RPMI8226 (cell line): ENCODE measurements at regions not wholly inside any gene's neighbourhood (a gene's known extent, or its start where the extent isn't known, plus 50 kb on each side); places are given as distances from the start of the nearest gene placed in this dataset.
"Not testable (repeated sequence)": the region's sequence is repeated elsewhere in the genome, so short reads cannot be mapped to it uniquely, and the experiment has no call there.

Source experiments
- DNase-seq: peaks from one replicate; pipeline ENCODE4 v3.0.0-alpha.2; 2015

- no peak for DNase-seq
Measured at GRCh38 chr17:71037386-71037785, 868.1 kb downstream of the KCNJ2 start.

- DNase-seq: no peak
Measured at GRCh38 chr17:71039391-71039790, 870.1 kb downstream of the KCNJ2 start.

- DNase-seq: no peak
Measured at GRCh38 chr17:71052971-71053370, 883.6 kb downstream of the KCNJ2 start.

GRCh38 chr17:71055128-71055527, 885.8 kb downstream of the KCNJ2 start:
- no peak for DNase-seq

- DNase-seq: no peak
Measured at GRCh38 chr17:71057448-71057847, 888.1 kb downstream of the KCNJ2 start.

- DNase-seq: no peak
Measured at GRCh38 chr17:71057938-71058337, 888.6 kb downstream of the KCNJ2 start.

- DNase-seq: no peak
Measured at GRCh38 chr17:71063127-71063526, 893.8 kb downstream of the KCNJ2 start.

GRCh38 chr17:71063559-71063958, 894.2 kb downstream of the KCNJ2 start:
- DNase-seq: no peak

- DNase-seq: no peak
Measured at GRCh38 chr17:71067669-71068407, 898.5 kb downstream of the KCNJ2 start.

- DNase-seq: no peak
Measured at GRCh38 chr17:71068408-71068750, 899.0 kb downstream of the KCNJ2 start.

- no peak for DNase-seq
Measured at GRCh38 chr17:71071041-71071440, 901.7 kb downstream of the KCNJ2 start.

GRCh38 chr17:71071837-71072236, 902.5 kb downstream of the KCNJ2 start:
- DNase-seq: no peak

GRCh38 chr17:71080937-71081336, 911.6 kb downstream of the KCNJ2 start:
- no peak for DNase-seq

GRCh38 chr17:71081666-71082065, 912.3 kb downstream of the KCNJ2 start:
- no peak for DNase-seq

GRCh38 chr17:71084219-71084618, 914.9 kb downstream of the KCNJ2 start:
- peak; percentile 24 for DNase-seq

- no peak for DNase-seq
Measured at GRCh38 chr17:71084838-71085237, 915.5 kb downstream of the KCNJ2 start.

GRCh38 chr17:71085238-71086033, 916.1 kb downstream of the KCNJ2 start:
- DNase-seq: peak; percentile 43

GRCh38 chr17:71089431-71089830, 920.1 kb downstream of the KCNJ2 start:
- DNase-seq: no peak

GRCh38 chr17:71098071-71098470, 928.7 kb downstream of the KCNJ2 start:
- DNase-seq: no peak

GRCh38 chr17:71099003-71099714, 929.8 kb downstream of the KCNJ2 start:
- no peak for DNase-seq

GRCh38 chr17:71102777-71103176, 933.4 kb downstream of the KCNJ2 start:
- DNase-seq: no peak

GRCh38 chr17:71104225-71104624, 934.9 kb downstream of the KCNJ2 start:
- no peak for DNase-seq

GRCh38 chr17:71106056-71106455, 936.7 kb downstream of the KCNJ2 start:
- not testable (repeated sequence) for DNase-seq

GRCh38 chr17:71107136-71107535, 937.8 kb downstream of the KCNJ2 start:
- no peak for DNase-seq
